ENCODE measurements at regions not wholly inside any gene's neighbourhood (a gene's known extent, or its start where the extent isn't known, plus 50 kb on each side); places are given as distances from the start of the nearest gene placed in this dataset.
A peak's percentile ranks its signal among the peaks of the same experiment; 100 is the strongest.

- Histone ChIP-seq H3K9ac (no peak overlapping the region), H3F3A (ENCODE audit: insufficient read depth) (no peaks in the 10 kb centered on the region), H3K36me3 (ENCODE audit: low read depth) (no peaks in the 10 kb centered on the region), H3K9me3 (ENCODE audit: low read depth) (no peaks in the 10 kb centered on the region), H3K4me2 (ENCODE audit: unreplicated experiment) (no peak overlapping the region), H3K27ac (no peak overlapping the region), H3K4me3 (no peak overlapping the region), H3K27me3 (replicated peaks; ENCODE audit: insufficient read depth) (no peaks in the 10 kb centered on the region), H3K4me1 (ENCODE audit: insufficient read depth) (no peaks in the 10 kb centered on the region), H3K79me2 (ENCODE audit: insufficient read depth) (no peaks in the 10 kb centered on the region), H2AFZ (no peak overlapping the region), H4K20me1 (ENCODE audit: insufficient read depth) (no peaks in the 10 kb centered on the region), H3K9me2 (ENCODE audit: insufficient read depth) (no peaks in the 10 kb centered on the region)
- in situ Hi-C loops (cut with MboI) = no loop called here
- 85 to 87% methylated on average over 7 of the region's 7 CpGs for WGBS, 2 experiments (ENCODE audit: low coverage in 1 of 2, low lambda C conversion rate in 2 of 2, missing lambda C conversion rate in 2 of 2)
- no peak for TF ChIP-seq EZH2 (IDR thresholded peaks at IDR 0.05; ENCODE audit: insufficient read depth, poor library complexity, severe bottlenecking)
- no peak for TF ChIP-seq EZH2phosphoT487 (IDR thresholded peaks at IDR 0.05; ENCODE audit: insufficient read depth, low read depth)
- DNase-seq = no peak
Measured at GRCh38 chr1:43057567-43057966, 98.9 kb upstream of the SLC2A1 start.

DNA sequence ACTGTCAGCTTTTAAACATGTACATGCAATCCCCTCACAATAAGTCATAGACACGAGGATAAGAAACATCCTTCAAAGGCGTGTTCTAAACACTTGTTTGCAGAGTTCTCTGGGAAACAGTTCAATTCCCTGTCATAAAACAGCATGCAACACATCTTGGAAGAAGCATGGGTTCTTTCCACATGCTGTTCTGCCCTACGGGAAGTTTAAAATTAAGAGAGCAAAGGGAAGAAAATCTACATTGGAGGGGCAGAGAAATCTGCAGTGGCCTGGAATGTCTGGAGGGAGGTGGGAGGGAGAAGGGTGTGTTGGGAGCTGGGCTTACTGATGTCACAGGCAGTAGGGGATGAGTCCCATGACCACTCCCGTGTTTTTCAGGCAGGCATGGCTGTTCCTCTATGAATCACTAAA is 98.3 kb upstream of the SLC2A1 start:
- no peak for TF ChIP-seq EZH2 (IDR thresholded peaks at IDR 0.05; ENCODE audit: insufficient read depth, poor library complexity, severe bottlenecking)
- no peaks in the 10 kb centered on the region for H3K36me3 ChIP-seq (ENCODE audit: low read depth)
- H3K27ac ChIP-seq = no peak overlapping the region
- 5 to 8% methylated on average over 4 of the region's 4 CpGs for WGBS, 2 experiments (ENCODE audit: low coverage in 1 of 2, low lambda C conversion rate in 2 of 2, missing lambda C conversion rate in 2 of 2)
- H3K9ac ChIP-seq = no peak overlapping the region
- H3F3A ChIP-seq (ENCODE audit: insufficient read depth) = no peaks in the 10 kb centered on the region
- H4K20me1 ChIP-seq (ENCODE audit: insufficient read depth) = no peaks in the 10 kb centered on the region
- in situ Hi-C loops (cut with MboI) = no loop called here
- no peak overlapping the region for H2AFZ ChIP-seq
- no peaks in the 10 kb centered on the region for H3K27me3 ChIP-seq (replicated peaks; ENCODE audit: insufficient read depth)
- no peak overlapping the region for H3K4me2 ChIP-seq (ENCODE audit: unreplicated experiment)
- H3K9me2 ChIP-seq (ENCODE audit: insufficient read depth) = no peaks in the 10 kb centered on the region
- DNase-seq = peak; percentile 41
- H3K9me3 ChIP-seq (ENCODE audit: low read depth) = no peaks in the 10 kb centered on the region
- no peak overlapping the region for H3K4me3 ChIP-seq
- no peaks in the 10 kb centered on the region for H3K4me1 ChIP-seq (ENCODE audit: insufficient read depth)
- no peaks in the 10 kb centered on the region for H3K79me2 ChIP-seq (ENCODE audit: insufficient read depth)

- no peak overlapping the region for H3K4me3 ChIP-seq
Measured at GRCh38 chr1:43056460-43056859, 97.8 kb upstream of the SLC2A1 start.

DNA sequence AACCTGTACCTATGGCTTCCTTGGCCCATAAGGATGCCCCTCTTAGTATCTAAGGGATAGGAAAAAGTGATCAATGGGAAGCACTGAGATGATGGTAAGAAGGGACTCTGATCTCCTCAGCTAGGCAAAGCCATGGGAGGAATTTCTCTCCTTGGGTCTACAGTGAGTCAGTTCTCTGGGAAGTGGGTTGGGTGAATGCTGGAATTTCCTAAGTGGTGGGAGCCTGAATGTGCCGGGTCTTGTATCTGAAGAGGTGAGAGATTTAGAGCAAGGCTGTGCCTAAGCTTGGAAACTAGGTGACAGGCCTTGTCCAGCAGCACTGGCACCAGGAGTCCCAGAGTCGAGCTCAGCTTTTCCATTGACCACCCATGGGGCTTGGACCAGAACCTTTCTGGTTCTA is 96.3 kb upstream of the SLC2A1 start:
- no peaks in the 10 kb centered on the region for H3K9me2 ChIP-seq (ENCODE audit: insufficient read depth)
- H3F3A ChIP-seq (ENCODE audit: insufficient read depth) = no peaks in the 10 kb centered on the region
- no peaks in the 10 kb centered on the region for H3K79me2 ChIP-seq (ENCODE audit: insufficient read depth)
- WGBS, 2 experiments (ENCODE audit: low coverage in 1 of 2, low lambda C conversion rate in 2 of 2, missing lambda C conversion rate in 2 of 2) = 69 to 74% methylated on average over 2 of the region's 2 CpGs
- H3K27ac ChIP-seq = no peak overlapping the region
- in situ Hi-C loops (cut with MboI) = no loop called here
- no peaks in the 10 kb centered on the region for H3K4me1 ChIP-seq (ENCODE audit: insufficient read depth)
- H3K27me3 ChIP-seq (replicated peaks; ENCODE audit: insufficient read depth) = no peaks in the 10 kb centered on the region
- no peaks in the 10 kb centered on the region for H3K9me3 ChIP-seq (ENCODE audit: low read depth)
- H3K36me3 ChIP-seq (ENCODE audit: low read depth) = no peaks in the 10 kb centered on the region
- no peak for DNase-seq
- H4K20me1 ChIP-seq (ENCODE audit: insufficient read depth) = no peaks in the 10 kb centered on the region
- no peak overlapping the region for H3K4me2 ChIP-seq (ENCODE audit: unreplicated experiment)
- no peak overlapping the region for H3K9ac ChIP-seq
- H2AFZ ChIP-seq = no peak overlapping the region
- TF ChIP-seq EZH2 (IDR thresholded peaks at IDR 0.05; ENCODE audit: insufficient read depth, poor library complexity, severe bottlenecking) (no peak), EZH2phosphoT487 (IDR thresholded peaks at IDR 0.05; ENCODE audit: insufficient read depth, low read depth) (no peak)
- no peak overlapping the region for H3K4me3 ChIP-seq

More at GRCh38 chr1:43056460-43056859, 97.8 kb upstream of the SLC2A1 start:
- Histone ChIP-seq H4K20me1 (ENCODE audit: insufficient read depth) (no peaks in the 10 kb centered on the region), H3K27me3 (replicated peaks; ENCODE audit: insufficient read depth) (no peaks in the 10 kb centered on the region), H3K27ac (no peak overlapping the region), H3K4me2 (ENCODE audit: unreplicated experiment) (no peak overlapping the region), H3K9me2 (ENCODE audit: insufficient read depth) (no peaks in the 10 kb centered on the region), H3K9me3 (ENCODE audit: low read depth) (no peaks in the 10 kb centered on the region), H3K79me2 (ENCODE audit: insufficient read depth) (no peaks in the 10 kb centered on the region), H3F3A (ENCODE audit: insufficient read depth) (no peaks in the 10 kb centered on the region), H2AFZ (no peak overlapping the region), H3K4me1 (ENCODE audit: insufficient read depth) (no peaks in the 10 kb centered on the region), H3K9ac (no peak overlapping the region), H3K36me3 (ENCODE audit: low read depth) (no peaks in the 10 kb centered on the region)
- no peak for DNase-seq
- in situ Hi-C loops (cut with MboI) = no loop called here
- no peak for TF ChIP-seq EZH2 (IDR thresholded peaks at IDR 0.05; ENCODE audit: insufficient read depth, poor library complexity, severe bottlenecking)
- WGBS, 2 experiments (ENCODE audit: low coverage in 1 of 2, low lambda C conversion rate in 2 of 2, missing lambda C conversion rate in 2 of 2) = 75 to 77% methylated on average over 5 of the region's 5 CpGs

GRCh38 chr1:43052786-43053439 is 94.2 kb upstream of the SLC2A1 start:
- no peak overlapping the region for H2AFZ ChIP-seq
- no peak overlapping the region for H3K4me3 ChIP-seq
- no peak overlapping the region for H3K4me2 ChIP-seq (ENCODE audit: unreplicated experiment)
- no peak for DNase-seq
- no peaks in the 10 kb centered on the region for H3K9me3 ChIP-seq (ENCODE audit: low read depth)
- no peaks in the 10 kb centered on the region for H4K20me1 ChIP-seq (ENCODE audit: insufficient read depth)
- H3K4me1 ChIP-seq (ENCODE audit: insufficient read depth) = no peaks in the 10 kb centered on the region
- no peaks in the 10 kb centered on the region for H3F3A ChIP-seq (ENCODE audit: insufficient read depth)
- H3K27me3 ChIP-seq (replicated peaks; ENCODE audit: insufficient read depth) = no peaks in the 10 kb centered on the region
- H3K36me3 ChIP-seq (ENCODE audit: low read depth) = no peaks in the 10 kb centered on the region
- no peak overlapping the region for H3K9ac ChIP-seq
- H3K9me2 ChIP-seq (ENCODE audit: insufficient read depth) = no peaks in the 10 kb centered on the region
- no peaks in the 10 kb centered on the region for H3K79me2 ChIP-seq (ENCODE audit: insufficient read depth)
- no peak overlapping the region for H3K27ac ChIP-seq
- in situ Hi-C loops (cut with MboI) = no loop called here
- 62 to 73% methylated on average over 2 of the region's 2 CpGs for WGBS, 2 experiments (ENCODE audit: low coverage in 1 of 2, low lambda C conversion rate in 2 of 2, missing lambda C conversion rate in 2 of 2)
- TF ChIP-seq EZH2phosphoT487 (IDR thresholded peaks at IDR 0.05; ENCODE audit: insufficient read depth, low read depth) (no peak), EZH2 (IDR thresholded peaks at IDR 0.05; ENCODE audit: insufficient read depth, poor library complexity, severe bottlenecking) (no peak)
